ENCODE measurements at regions not wholly inside any gene's neighbourhood (a gene's known extent, or its start where the extent isn't known, plus 50 kb on each side); places are given as distances from the start of the nearest gene placed in this dataset.
"Not testable (repeated sequence)": the region's sequence is repeated elsewhere in the genome, so short reads cannot be mapped to it uniquely, and the experiment has no call there.

GRCh38 chr1:73674945-73675561 is 522.9 kb downstream of the LRRIQ3 start:
- H4K8ac ChIP-seq (ENCODE audit: low read depth, low read length), result no peak overlapping the region
- no peak overlapping the region for H3K4me3 ChIP-seq (ENCODE audit: low read length in 2 of 2)
- no peak overlapping the region for H3K23ac ChIP-seq (ENCODE audit: low read depth, low read length, poor library complexity)
- H4K91ac ChIP-seq (ENCODE audit: low read depth, low read length, poor library complexity), result no peak overlapping the region
- no CpG with 5 or more reads among the region's 2 CpGs for WGBS, 2 donors (ENCODE audit: extremely low coverage in 2 of 2, insufficient read length in 2 of 2, insufficient replicate concordance in 1 of 2)
- peaks cover 0 to 16% of the 10 kb centered on the region in 2 donors for H3K4me1 ChIP-seq (ENCODE audit: control insufficient read depth in 2 of 2, insufficient read depth in 1 of 2, low read depth in 1 of 2, low read length in 2 of 2)
- DNase-seq (ENCODE audit: low spot score), result no peak
- H3K9ac ChIP-seq (ENCODE audit: low read depth, low read length, poor library complexity), result no peak overlapping the region
- no peaks in the 10 kb centered on the region for H3K79me1 ChIP-seq (ENCODE audit: low read depth, low read length)
- H2AK5ac ChIP-seq (ENCODE audit: low read depth, low read length), result no peak overlapping the region
- H2BK120ac ChIP-seq (ENCODE audit: low read depth, low read length), result no peak overlapping the region
- H2AFZ ChIP-seq (ENCODE audit: low read length), result no peak overlapping the region
- H3K14ac ChIP-seq (ENCODE audit: low read length), result no peak overlapping the region
- H3K4ac ChIP-seq (ENCODE audit: low read length), result no peak overlapping the region
- H3K36me3 ChIP-seq (replicated peaks in 1 of 2; ENCODE audit: control insufficient read depth in 2 of 2, insufficient read depth in 2 of 2, low read length in 2 of 2), result no peaks in the 10 kb centered on the region
- no peak overlapping the region for H3K18ac ChIP-seq (ENCODE audit: low read length)
- no peaks in the 10 kb centered on the region for H3K9me3 ChIP-seq (replicated peaks in 1 of 2; ENCODE audit: control insufficient read depth in 2 of 2, insufficient read depth in 1 of 2, low read depth in 1 of 2, low read length in 2 of 2)
- H2BK5ac ChIP-seq (ENCODE audit: low read length), result no peak overlapping the region
- no peak overlapping the region for H3K27ac ChIP-seq (replicated peaks; ENCODE audit: low read length)
- H3K4me2 ChIP-seq (ENCODE audit: insufficient read depth, low read length, poor library complexity, severe bottlenecking), result no peak overlapping the region
- no peaks in the 10 kb centered on the region for H3K27me3 ChIP-seq (ENCODE audit: control insufficient read depth in 3 of 3, insufficient read depth in 3 of 3, low read depth in 1 of 3, low read length in 3 of 3)
- H2BK15ac ChIP-seq (ENCODE audit: low read length), result no peak overlapping the region
- H2BK12ac ChIP-seq (ENCODE audit: low read length), result no peak overlapping the region

DNA sequence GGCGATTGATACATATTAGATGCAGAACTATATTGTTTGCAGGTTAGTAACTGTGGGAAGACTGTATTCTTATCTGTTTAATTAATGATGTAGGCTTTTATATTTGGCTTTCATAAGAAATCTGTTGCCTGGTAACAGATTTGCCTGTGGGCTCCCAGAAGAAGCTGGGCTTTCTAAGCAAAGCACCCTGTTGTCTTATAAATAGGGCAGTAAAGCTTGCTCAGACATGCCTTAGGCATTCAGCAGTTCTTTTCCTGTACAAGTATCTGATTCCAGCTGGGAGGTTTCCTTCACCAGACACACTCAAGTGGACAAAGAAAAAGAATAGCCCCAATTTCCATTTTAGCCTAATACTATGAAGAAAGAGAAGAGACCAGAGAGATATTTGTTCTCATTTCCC is 524.0 kb downstream of the LRRIQ3 start:
- no peak overlapping the region for H3K18ac ChIP-seq (ENCODE audit: low read length)
- no peak for DNase-seq (ENCODE audit: low spot score)
- no peak overlapping the region for H3K4me2 ChIP-seq (ENCODE audit: insufficient read depth, low read length, poor library complexity, severe bottlenecking)
- no peak overlapping the region for H3K23ac ChIP-seq (ENCODE audit: low read depth, low read length, poor library complexity)
- H3K4me3 ChIP-seq (ENCODE audit: low read length in 2 of 2), result no peak overlapping the region
- no peak overlapping the region for H2BK120ac ChIP-seq (ENCODE audit: low read depth, low read length)
- H3K4me1 ChIP-seq (ENCODE audit: control insufficient read depth in 2 of 2, insufficient read depth in 1 of 2, low read depth in 1 of 2, low read length in 2 of 2), result peaks cover 0 to 16% of the 10 kb centered on the region in 2 donors
- H3K36me3 ChIP-seq (replicated peaks in 1 of 2; ENCODE audit: control insufficient read depth in 2 of 2, insufficient read depth in 2 of 2, low read length in 2 of 2), result no peaks in the 10 kb centered on the region
- peak overlapping the region; percentile 9 for H3K27ac ChIP-seq (replicated peaks; ENCODE audit: low read length)
- H3K27me3 ChIP-seq (ENCODE audit: control insufficient read depth in 3 of 3, insufficient read depth in 3 of 3, low read depth in 1 of 3, low read length in 3 of 3), result no peaks in the 10 kb centered on the region
- no peak overlapping the region for H2AK5ac ChIP-seq (ENCODE audit: low read depth, low read length)
- H3K9me3 ChIP-seq (replicated peaks in 1 of 2; ENCODE audit: control insufficient read depth in 2 of 2, insufficient read depth in 1 of 2, low read depth in 1 of 2, low read length in 2 of 2), result no peaks in the 10 kb centered on the region
- no peak overlapping the region for H2BK12ac ChIP-seq (ENCODE audit: low read length)
- H2BK15ac ChIP-seq (ENCODE audit: low read length), result no peak overlapping the region
- H4K8ac ChIP-seq (ENCODE audit: low read depth, low read length), result no peak overlapping the region
- H3K4ac ChIP-seq (ENCODE audit: low read length), result no peak overlapping the region
- WGBS, 2 donors (ENCODE audit: extremely low coverage in 2 of 2, insufficient read length in 2 of 2, insufficient replicate concordance in 1 of 2), result no CpG with 5 or more reads among the region's 1 CpG
- no peak overlapping the region for H3K9ac ChIP-seq (ENCODE audit: low read depth, low read length, poor library complexity)
- no peak overlapping the region for H4K91ac ChIP-seq (ENCODE audit: low read depth, low read length, poor library complexity)
- no peak overlapping the region for H2BK5ac ChIP-seq (ENCODE audit: low read length)
- no peak overlapping the region for H3K14ac ChIP-seq (ENCODE audit: low read length)
- peak overlapping the region; percentile 76 for H2AFZ ChIP-seq (ENCODE audit: low read length)
- no peaks in the 10 kb centered on the region for H3K79me1 ChIP-seq (ENCODE audit: low read depth, low read length)

GRCh38 chr1:73671530-73671929 is 526.4 kb downstream of the LRRIQ3 start:
- WGBS, 2 donors (ENCODE audit: extremely low coverage in 2 of 2, insufficient read length in 2 of 2, insufficient replicate concordance in 1 of 2), result no CpG with 5 or more reads among the region's 1 CpG
- no peak overlapping the region for H3K27ac ChIP-seq (replicated peaks; ENCODE audit: low read length)
- H3K9ac ChIP-seq (ENCODE audit: low read depth, low read length, poor library complexity), result no peak overlapping the region
- no peak overlapping the region for H3K4ac ChIP-seq (ENCODE audit: low read length)
- H3K14ac ChIP-seq (ENCODE audit: low read length), result no peak overlapping the region
- no peak overlapping the region for H3K4me2 ChIP-seq (ENCODE audit: insufficient read depth, low read length, poor library complexity, severe bottlenecking)
- H3K9me3 ChIP-seq (replicated peaks in 1 of 2; ENCODE audit: control insufficient read depth in 2 of 2, insufficient read depth in 1 of 2, low read depth in 1 of 2, low read length in 2 of 2), result peaks cover 0 to 5% of the 10 kb centered on the region in 2 donors
- no peaks in the 10 kb centered on the region for H3K36me3 ChIP-seq (replicated peaks in 1 of 2; ENCODE audit: control insufficient read depth in 2 of 2, insufficient read depth in 2 of 2, low read length in 2 of 2)
- peaks cover 0 to 16% of the 10 kb centered on the region in 2 donors for H3K4me1 ChIP-seq (ENCODE audit: control insufficient read depth in 2 of 2, insufficient read depth in 1 of 2, low read depth in 1 of 2, low read length in 2 of 2)
- no peak overlapping the region for H3K18ac ChIP-seq (ENCODE audit: low read length)
- H3K27me3 ChIP-seq (ENCODE audit: control insufficient read depth in 3 of 3, insufficient read depth in 3 of 3, low read depth in 1 of 3, low read length in 3 of 3), result no peaks in the 10 kb centered on the region
- no peak overlapping the region for H4K8ac ChIP-seq (ENCODE audit: low read depth, low read length)
- no peak for DNase-seq (ENCODE audit: low spot score)
- no peak overlapping the region for H2BK5ac ChIP-seq (ENCODE audit: low read length)
- H2BK15ac ChIP-seq (ENCODE audit: low read length), result no peak overlapping the region
- H4K91ac ChIP-seq (ENCODE audit: low read depth, low read length, poor library complexity), result no peak overlapping the region
- no peak overlapping the region for H3K23ac ChIP-seq (ENCODE audit: low read depth, low read length, poor library complexity)
- H3K4me3 ChIP-seq (ENCODE audit: low read length in 2 of 2), result no peak overlapping the region
- H2BK120ac ChIP-seq (ENCODE audit: low read depth, low read length), result no peak overlapping the region
- no peak overlapping the region for H2AFZ ChIP-seq (ENCODE audit: low read length)
- H3K79me1 ChIP-seq (ENCODE audit: low read depth, low read length), result no peaks in the 10 kb centered on the region
- no peak overlapping the region for H2AK5ac ChIP-seq (ENCODE audit: low read depth, low read length)
- no peak overlapping the region for H2BK12ac ChIP-seq (ENCODE audit: low read length)

DNA sequence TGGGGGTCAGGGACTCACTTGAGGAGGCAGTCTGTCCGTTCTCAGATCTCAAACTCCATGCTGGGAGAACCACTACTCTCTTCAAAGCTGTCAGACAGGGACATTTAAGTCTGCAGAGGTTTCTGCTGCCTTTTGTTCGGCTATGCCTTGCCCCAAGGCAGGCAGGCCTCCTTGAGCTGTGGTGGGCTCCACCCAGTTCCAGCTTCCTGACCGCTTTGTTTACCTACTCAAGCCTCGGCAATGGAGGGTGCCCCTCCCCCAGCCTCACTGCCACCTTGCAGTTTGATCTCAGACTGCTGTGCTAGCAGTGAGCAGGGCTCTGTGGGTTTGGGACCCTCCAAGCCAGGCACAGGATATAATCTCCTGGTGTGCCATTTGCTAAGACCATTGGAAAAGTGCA is 530.0 kb downstream of the LRRIQ3 start:
- H3K9me3 ChIP-seq (replicated peaks in 1 of 2; ENCODE audit: control insufficient read depth in 2 of 2, insufficient read depth in 1 of 2, low read depth in 1 of 2, low read length in 2 of 2); DNase-seq (ENCODE audit: low spot score); H2BK120ac ChIP-seq (ENCODE audit: low read depth, low read length); H3K9ac ChIP-seq (ENCODE audit: low read depth, low read length, poor library complexity); H2BK5ac ChIP-seq (ENCODE audit: low read length); H3K27ac ChIP-seq (replicated peaks; ENCODE audit: low read length); H3K79me1 ChIP-seq (ENCODE audit: low read depth, low read length); H3K4me3 ChIP-seq (ENCODE audit: low read length in 2 of 2); H2AK5ac ChIP-seq (ENCODE audit: low read depth, low read length); H3K4me1 ChIP-seq (ENCODE audit: control insufficient read depth in 2 of 2, insufficient read depth in 1 of 2, low read depth in 1 of 2, low read length in 2 of 2); H3K18ac ChIP-seq (ENCODE audit: low read length); H3K36me3 ChIP-seq (replicated peaks in 1 of 2; ENCODE audit: control insufficient read depth in 2 of 2, insufficient read depth in 2 of 2, low read length in 2 of 2); H4K8ac ChIP-seq (ENCODE audit: low read depth, low read length); H3K14ac ChIP-seq (ENCODE audit: low read length); H2BK15ac ChIP-seq (ENCODE audit: low read length); H3K23ac ChIP-seq (ENCODE audit: low read depth, low read length, poor library complexity); H2AFZ ChIP-seq (ENCODE audit: low read length); H4K91ac ChIP-seq (ENCODE audit: low read depth, low read length, poor library complexity); H2BK12ac ChIP-seq (ENCODE audit: low read length); H3K4me2 ChIP-seq (ENCODE audit: insufficient read depth, low read length, poor library complexity, severe bottlenecking); H3K27me3 ChIP-seq (ENCODE audit: control insufficient read depth in 3 of 3, insufficient read depth in 3 of 3, low read depth in 1 of 3, low read length in 3 of 3); H3K4ac ChIP-seq (ENCODE audit: low read length): not testable (repeated sequence)
- WGBS, 2 donors (ENCODE audit: extremely low coverage in 2 of 2, insufficient read length in 2 of 2, insufficient replicate concordance in 1 of 2), result no CpG with 5 or more reads among the region's 4 CpGs
